CD4-positive, alpha-beta T cell treated with Interleukin-4 for 1 hour (primary cell): ENCODE measurements at regions not wholly inside any gene's neighbourhood (a gene's known extent, or its start where the extent isn't known, plus 50 kb on each side); places are given as distances from the start of the nearest gene placed in this dataset.

ENCODE experiments used
- DNase-seq, 2 donors: peaks; one replicate each; pipeline ENCODE4 v3.0.0-alpha.2; 2020 to 2022

DNA sequence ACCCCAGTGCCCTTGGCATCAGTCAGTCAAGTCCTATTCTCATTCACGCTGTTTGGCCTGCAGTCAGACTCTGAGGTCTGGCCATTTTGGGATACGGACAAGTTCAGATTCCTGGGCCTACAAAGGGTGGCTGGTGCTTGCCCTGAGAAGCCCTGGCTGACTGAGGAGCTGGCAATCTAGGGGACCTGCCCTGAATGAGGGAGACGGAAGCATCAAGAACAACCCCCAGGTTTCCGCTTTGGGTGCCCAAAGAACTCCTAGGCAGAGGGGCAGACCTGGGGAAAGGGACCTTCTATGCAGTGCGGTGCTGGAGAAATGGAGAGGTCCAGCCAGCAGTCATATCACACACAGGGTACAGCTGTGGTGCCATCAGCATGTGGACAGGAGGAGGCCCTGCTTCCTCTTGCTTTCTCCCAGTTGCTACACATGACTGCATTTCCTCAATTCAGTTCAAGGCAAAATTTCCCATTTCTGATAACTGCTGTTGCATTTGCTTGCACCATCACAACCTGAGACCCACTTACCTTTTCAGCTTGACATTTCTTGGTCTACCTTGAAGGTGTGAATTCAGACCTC lies 70.9 kb upstream of the LGALSL start:
- DNase-seq = no peak

DNA sequence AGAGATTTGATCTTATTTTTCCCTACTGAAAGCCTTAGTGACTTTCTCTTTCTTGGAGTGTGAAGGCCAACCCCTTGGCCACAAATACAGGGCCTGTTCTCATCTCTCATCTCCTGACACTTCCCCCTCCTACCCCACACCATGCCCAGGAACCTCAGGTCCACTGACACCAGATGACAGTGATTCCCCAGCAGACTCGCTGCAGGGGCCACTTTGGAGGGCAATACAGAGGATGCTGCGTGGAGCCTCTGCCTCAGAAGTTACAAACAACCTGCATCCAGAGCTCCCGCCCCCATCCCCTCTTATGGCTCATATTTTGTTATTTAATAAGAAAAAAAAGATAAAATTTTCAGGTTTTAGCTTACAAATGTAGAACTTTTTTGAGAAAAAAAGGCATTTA lies 70.1 kb upstream of the LGALSL start:
- no peak for DNase-seq

DNA sequence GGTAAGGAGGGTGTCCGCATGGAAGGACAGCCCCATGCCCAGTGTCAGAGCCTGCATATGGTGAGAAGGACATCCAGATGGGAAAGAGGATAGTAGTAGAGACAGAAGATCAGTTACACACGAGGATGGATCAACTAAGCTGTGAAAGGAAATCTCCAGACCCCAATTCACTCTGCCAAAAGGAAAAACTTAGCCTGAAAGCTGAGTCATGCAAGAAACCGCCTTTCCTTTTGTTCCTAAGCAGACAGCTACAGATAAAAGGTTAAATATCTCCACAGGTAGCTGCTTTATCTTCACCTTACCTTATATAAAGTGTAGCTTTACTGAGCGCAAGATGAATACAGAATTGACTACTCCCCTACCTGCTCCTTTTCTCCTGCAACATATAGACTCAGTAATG lies 67.3 kb upstream of the LGALSL start:
- no peak for DNase-seq

DNA sequence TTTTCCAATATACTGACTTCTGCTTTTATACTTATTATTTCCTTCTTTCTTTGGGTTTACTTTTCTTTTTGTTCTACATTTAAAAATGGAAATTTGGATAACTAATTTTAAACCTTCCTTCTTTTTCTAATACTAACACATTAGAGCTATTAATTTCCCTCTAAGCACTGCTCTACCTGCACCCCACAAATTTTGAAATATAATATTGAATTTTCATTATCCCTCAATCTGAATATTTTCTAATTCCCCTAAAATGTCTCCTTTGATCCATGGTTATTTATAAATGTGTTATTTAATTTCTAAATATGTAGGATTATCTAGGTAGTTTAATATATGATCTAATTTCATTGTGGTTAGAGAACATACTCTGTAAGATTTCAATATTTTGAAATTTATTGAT lies 63.4 kb upstream of the LGALSL start:
- no peak for DNase-seq

DNA sequence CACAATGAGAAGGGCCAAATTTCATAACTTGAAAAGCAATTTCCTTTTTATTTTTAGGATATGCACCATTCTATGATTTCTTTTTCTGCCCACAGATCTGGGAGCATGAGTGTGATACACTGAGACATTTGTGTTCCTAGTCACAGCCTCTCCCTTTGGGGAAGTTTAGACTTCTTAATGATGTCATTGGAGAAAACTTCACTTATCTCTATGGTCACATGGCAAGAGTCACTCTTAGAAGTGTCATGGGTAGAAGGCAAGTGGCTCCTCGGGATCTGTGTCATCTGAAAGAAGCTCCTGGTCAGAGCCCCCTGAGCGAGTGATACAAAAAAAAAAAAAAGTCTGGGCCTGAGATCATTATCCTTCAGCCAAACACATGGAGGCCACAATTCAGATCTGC lies 62.5 kb upstream of the LGALSL start:
- DNase-seq = no peak

DNA sequence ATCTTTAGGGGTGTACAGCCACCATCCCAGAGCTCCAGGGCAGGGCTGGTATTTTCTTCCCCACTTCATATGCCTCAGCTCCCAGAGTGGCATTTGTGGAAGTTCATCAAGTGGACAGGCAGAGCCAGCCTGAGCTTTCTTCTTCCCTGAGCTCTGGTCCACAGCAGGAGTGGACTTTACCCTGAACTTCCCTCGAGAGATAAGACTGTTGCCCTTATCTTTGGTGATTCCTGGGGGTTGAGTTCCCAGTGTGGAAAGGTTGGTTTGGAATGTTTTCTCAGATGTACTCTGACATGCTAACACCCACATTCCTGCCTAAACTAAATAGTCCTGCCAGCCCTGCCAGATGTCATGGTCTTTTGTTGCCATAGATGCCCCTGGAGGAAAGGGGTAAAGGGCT lies 62.0 kb upstream of the LGALSL start:
- no peak for DNase-seq

DNA sequence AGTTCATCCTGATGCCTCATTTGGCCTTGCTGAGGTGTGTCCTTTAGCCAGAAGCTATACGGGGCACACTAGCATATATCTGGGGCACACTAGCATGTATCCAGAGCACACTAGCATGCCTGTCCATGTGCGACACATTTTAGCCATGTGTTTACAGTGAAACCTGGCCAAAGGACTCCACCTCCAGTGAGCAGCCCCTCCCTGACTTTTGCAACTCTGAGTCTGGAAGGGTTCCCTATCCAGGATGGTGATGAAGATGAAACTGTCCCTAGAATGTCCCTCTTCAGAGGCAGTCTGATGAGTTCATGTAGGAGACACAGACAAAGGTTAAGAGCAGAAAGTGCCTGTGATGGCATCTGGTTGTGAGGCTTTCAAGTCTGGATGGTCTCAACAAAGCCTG lies 61.4 kb upstream of the LGALSL start:
- no peak for DNase-seq

DNA sequence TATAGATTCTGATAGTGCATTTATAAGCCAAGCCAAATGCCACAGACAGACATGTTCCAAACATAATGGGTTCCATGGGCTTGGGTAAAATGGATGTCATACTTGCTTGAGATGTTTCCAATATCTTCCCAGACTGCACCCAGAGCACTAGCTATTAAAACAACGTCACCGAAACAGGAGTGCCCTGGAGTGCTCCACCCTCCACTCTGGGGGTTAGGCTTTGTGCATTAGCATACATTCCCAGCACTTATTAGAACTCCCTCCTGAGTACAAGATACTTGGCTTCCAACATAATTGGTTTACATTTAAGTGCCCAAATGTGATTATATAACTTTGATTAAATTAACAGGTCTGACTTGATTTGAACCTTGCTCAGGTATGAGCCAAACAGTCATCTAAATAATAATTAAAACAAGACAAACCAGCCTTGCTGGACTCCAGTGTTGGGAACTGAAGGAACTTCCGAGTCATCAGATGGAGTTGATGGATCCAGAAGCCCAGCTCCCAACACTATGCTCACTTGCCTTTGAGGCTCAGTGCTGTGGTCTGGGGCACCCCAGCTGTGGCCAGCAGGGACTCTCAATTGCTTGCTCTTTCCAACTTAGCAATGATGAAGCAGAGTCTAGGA lies 60.5 kb upstream of the LGALSL start:
- no peak for DNase-seq

DNA sequence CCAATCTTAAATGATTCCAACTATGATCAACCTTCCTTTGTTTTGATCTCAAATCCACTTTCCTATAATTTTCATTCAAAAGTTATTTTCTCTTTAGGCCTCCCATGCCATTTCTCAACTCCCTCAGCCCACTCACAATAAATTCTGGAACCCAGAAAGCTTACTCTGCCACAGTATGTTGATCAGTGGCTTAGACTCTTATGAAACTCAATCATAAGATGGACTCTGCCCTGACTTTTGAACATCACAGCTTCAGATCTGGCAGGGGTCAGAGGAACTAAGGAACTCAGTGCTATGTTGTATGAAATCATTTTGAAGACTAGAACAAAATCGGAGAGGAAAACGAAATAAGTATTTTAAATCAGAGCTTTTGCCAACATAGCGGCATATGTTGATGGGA lies 59.8 kb upstream of the LGALSL start:
- no peak for DNase-seq

DNA sequence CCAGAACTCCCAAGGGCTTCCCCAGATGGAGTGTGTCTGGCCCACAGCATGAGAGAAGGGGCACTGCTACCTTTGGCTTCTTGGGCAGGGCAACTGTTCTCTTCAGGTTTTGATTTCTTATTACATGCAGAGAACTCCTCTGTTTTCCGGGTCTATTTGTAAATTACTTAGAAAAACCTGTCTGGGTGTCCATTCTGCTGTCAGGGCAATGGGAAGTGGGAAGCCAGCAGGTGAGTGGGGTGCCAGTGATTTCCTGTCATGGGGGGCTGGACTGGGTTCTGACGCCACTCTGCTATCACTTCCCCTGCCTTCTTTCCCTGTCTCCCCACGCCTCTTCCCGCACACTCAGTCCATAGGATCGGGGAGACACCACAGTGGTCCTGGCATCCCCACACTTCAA lies 58.0 kb upstream of the LGALSL start:
- DNase-seq = no peak

DNA sequence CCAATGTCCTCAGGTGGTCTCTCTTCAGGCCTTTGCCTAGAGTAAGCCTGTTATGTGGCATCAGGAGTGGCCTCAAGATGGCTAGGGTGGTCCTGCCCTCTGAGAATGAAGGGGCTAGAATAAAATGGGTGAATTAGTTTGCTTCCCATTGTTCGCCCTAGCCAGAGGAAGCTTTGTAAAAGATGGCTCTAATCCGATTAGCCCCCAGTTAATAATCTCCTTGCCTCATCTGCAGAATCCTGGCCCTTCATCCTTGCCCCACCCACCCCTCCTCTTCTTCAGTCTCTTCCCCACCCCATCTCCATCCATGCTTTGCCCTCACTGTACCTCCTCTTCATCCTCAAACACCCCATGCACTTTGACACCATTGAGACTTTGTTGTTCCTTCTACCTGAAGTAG lies 57.4 kb upstream of the LGALSL start:
- no peak for DNase-seq

DNA sequence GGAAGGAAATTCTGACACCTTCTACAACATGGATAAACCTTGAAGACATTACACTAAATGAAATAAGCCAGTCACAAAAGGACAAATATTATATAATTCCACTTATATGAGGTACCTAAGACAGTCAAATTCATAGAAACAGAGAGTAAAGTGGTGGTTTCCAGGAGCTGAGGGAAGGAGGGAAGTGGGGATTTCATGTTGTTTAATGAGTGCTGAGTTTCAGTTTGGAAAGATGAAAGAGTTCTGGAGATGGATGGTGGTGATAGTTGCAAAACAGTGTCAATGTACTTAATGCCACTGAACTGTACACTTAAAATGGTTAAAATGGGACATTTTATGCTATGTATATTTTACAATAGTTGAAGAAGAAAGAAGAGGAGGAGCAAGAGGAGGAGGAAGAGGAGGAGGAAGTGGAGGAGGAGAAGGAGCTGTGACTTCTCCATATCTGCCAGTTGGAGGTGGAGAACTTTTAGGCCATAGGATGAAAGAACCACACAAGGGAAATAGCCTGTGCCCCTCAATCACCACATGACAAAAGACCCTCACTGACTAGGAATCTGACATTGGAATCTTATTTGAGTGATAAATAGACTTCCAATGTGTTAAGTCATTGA lies 55.3 kb upstream of the LGALSL start:
- no peak for DNase-seq

DNA sequence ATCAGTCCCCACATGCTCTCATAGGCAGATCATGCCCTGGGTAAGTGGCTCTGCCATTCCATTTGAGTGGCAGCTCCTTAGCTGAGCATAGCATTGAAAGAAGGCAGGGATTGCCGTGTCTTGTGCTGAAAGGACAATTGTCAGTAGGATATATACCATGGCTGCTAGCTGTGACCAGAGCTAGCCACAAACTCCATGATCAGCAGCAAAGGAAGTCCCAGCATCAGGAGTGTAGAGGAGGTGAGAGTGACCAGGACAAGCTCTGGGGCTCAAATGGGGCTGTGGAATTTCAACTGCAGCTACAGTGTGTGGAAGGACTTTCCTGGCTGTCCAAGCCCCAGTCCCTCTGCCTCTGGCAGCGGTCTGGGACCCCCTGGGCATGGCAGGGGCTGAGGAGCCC lies 54.4 kb upstream of the LGALSL start:
- DNase-seq = no peak

DNA sequence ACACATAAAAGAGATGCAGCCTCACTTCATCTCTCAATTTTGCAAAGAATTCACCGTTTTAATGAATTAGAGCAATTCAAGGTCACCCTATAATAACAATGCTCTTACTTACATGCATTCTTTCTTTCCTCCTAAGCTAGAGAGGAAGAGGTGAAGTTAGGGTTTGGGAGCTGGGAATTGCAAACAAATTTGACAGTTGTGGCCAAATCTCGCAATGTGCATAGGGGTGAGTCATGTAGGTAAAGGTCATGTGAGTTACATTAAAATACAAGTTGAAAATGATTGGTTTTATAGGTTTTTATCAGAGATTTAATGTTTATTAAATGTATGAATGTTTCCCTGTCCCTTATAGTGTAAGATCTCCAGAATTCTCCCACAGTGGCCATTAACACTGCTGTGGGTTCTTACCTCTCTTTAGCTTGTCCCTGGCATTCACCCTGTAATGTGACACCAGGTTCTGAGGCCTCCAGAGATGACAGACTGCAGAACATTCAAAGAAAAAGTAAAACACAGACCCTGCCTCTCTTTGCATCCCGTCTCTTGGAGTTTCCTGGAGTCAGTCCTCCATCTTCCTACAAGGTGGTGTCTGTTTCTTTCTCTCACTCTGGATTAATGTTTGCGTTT lies 53.7 kb upstream of the LGALSL start:
- DNase-seq = no peak

DNA sequence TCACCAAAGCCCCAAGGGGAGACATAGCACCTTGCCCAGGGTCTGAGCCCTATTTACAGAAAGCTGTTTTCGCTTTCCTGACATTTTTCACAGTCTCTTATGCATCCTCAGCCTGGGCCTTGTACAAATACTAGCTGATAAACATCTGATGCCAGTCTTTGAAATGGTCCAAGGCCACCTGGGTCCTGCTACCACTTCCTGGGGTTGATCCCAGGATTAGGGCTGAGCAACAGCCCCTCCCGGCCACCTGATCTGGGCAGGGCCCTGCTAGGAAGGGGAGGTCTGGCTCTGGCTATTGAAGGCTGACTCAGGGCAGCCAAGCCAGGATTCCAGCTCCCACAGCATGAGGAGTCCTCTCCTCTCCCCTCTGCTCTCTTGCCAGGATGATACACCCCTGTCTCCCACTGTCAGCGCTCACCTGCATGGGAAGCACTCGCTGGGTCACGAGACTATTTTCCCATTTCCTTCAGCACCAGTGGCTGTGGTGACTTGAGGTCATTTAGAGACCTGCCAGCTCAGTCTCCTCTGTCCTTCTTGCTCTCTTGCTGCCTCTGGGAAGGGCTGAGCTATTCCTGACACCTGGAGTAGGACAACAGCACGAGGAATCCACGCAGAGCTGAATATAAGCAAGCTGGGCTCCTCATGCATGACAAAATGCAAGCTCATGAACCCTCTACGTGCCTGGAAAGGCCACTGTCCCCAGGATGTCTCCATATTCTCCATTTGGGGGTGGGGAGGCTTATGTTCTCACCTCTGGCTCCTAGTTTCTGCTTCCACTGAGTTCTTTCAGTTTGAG lies 53.0 kb upstream of the LGALSL start:
- DNase-seq = no peak

DNA sequence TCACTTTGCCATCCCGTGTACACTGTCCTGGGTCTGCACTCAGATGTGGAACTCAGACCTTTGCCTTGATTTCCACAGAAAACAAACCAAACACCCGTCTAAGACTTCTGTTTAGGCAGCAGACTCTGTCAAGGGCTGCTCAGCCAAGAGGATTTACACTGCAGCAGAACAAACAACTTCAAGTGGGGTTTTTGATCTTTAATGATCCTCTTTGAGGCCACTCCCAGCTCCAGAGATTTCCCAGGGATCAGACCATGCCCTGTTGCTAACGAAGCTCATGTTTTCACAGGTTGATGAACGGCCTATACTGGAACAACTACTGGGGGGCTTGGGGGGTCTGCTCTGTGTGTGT lies 52.5 kb upstream of the LGALSL start:
- DNase-seq = no peak

DNA sequence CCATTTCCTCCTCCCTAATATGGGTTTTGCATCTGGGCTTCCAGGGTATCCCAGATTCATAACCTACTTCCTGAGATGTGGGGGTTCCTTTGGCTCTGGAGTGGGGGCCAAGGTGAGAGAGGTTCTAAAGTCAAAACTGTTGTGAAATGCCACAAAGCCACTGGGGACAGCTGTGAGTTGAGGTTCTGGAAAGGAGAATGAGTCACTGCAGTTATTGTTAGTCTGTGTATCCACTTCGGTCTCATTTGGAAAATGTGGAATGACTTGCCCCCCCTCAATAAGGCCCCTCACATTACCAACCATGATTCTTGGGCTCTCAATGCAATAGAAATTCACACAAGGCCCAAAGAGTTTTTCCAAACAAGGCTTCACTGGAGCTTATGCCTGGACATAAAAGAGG lies 51.1 kb upstream of the LGALSL start:
- no peak for DNase-seq

DNA sequence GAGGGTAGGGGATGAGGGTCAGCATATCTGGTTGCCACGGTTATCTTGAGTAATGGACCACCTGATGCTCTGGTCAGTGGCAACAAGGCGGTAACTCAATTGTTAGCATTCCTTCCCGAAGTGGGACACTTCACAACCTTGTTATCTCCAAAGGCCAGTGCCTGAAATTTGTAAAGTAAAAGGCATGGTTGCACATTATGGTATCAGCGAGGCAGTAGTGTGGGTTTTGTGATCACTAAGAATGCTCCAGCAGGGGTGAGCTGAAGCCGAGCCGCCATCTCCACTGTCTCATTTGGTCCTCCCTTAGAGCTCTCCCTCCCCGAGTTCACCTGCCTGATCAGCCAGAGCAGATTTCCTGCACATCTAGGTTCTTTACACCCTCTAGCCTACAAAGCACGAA lies 50.5 kb upstream of the LGALSL start:
- no peak for DNase-seq

DNA sequence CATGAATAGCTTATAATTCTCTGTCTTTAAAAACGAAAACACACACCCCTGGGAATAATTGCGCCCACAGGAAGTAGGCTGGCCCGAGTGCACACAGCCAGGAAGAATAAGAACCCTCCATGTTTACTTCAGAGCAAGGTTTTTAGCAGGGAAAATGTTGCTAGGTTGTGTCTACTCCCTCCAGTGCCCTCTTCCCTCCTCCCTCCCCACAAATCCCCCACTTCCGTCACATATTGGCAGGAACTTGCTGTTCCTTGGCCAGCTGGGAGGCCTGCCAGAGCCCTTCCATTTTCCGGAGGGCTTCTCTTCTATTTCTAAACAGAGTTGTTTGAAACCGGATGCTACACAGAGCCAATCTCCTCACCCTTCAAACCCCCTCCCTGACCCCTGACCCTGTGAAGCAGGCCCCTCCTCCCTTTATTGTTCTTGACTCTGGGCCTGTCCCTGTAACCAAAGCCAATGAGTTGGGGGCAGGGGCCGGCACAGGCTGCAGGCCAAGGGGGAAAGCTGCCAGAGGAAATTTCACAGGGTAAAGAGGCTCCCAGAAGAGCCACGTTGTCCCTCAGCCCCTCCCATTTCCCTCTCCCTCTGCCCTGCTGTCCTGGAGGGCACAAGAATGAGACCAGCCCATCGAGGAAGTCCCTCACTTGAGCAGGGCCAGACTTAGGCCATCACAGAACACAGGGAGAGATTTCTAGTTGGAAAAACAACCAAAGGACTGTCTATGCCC lies 49.8 kb upstream of the LGALSL start:
- DNase-seq = no peak
